GM18861 (cell line): ENCODE measurements at regions not wholly inside any gene's neighbourhood (a gene's known extent, or its start where the extent isn't known, plus 50 kb on each side); places are given as distances from the start of the nearest gene placed in this dataset.

Experiments used
- ATAC-seq: cut with Tn5 transposase; IDR thresholded peaks from one replicate; pipeline ENCODE4 v1.9.1; 2021; ENCODE audit not compliant: unreplicated experiment

DNA sequence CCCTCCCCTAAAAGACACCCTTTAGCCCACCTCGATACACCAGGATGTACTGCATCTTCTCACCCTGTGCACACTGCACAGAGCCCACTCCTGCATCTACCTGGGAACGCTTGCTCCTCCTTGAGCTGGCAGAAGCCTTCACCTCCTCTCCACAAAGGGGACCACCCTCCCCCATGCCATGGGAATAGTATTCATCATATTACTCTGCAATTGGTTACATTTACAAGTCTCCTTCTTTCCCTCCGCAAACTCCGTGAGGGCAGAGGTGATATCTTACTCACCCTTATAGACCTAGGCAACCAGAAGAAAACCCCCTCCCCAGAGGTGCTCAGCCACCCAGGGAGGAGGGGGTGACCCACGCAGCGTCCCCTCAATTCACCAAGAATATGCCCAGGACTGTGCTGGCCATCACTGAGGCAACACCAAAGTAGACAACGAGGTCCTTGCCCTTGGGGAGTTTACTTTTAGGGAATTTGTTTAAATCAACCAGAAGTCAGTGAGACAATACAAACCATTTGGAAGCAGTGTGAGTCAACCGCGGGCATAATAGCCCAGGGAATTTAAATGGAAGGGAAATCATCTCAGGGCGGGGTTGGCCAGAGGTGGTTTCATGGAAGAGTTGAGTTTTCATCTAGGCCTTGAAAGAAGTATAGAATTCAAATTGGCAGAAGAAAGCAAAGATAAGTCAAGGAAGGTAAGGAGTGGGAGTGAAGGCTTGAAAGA, 214.5 kb downstream of the BARX2 start:
- ATAC-seq = no peak

DNA sequence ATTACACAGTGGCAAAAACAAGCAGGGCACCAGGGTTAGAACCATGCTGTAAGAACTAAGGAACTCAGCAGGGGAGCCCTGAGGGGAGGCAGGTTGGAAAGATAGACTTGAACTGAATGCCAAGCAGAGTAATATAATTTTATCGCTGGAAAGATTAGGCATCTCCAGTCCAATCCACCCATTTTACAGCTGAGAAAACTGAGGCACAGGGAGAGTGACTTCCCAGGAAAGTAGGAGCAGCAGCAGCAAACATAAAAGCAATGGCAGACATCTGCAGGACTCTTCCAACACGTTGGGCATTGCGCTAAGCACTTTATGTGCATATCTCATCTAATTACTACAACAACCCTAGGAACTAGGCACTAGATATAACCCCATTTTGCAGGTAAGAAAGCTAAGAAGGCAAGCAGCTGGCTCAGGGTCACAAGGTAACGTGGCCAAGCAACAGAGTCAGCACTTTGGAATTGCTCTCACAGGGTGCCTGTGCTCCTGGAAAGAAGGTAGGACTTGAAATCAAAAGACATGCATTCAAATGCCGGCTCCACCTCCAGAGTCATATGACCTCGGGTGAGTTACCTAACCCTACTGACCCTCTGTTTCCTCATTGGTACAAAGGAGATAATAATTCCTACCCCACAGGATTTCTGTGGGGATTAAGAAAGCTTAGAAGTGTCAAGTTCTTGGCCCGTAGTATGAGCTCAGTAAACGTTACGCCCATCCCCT, 215.3 kb downstream of the BARX2 start:
- ATAC-seq = no peak

DNA sequence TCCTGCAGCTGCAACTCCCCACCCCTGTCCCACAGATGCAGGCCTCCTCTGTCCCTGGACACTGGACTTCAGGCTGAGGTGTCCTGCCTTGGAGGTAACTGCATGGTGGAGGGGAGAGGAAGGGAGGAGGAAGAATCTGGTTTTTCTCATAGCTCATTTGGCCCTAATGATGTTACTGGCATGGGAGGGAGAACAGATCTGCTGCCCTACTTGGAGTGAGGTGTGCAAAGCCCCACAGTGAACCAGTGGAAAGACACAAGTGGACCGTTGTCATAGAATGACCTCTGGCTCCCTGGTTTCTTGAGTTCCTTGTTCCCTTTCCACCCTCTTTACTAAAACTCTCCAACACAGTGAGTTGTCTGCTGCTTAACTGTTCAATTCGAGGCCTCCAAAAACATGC, 215.9 kb downstream of the BARX2 start:
- no peak for ATAC-seq

DNA sequence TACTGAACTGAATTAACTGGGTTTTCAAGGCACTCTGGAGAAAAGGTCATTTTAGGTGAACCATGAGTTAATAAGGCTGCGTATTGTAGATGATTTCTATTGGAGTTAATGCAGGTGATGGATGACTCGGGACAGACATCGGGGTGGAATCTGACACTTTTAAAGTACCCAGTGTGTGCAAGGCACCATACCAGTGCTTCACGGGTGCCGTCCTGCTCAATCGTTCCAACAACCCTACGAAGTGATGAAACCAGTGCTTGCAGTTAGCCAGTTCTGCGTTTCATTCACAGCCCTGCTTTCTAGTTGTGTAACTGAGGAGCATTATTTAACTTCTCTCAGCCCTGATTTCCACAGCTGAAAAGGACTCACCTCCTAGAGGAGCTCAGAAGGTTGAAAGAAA, 216.5 kb downstream of the BARX2 start:
- no peak for ATAC-seq

DNA sequence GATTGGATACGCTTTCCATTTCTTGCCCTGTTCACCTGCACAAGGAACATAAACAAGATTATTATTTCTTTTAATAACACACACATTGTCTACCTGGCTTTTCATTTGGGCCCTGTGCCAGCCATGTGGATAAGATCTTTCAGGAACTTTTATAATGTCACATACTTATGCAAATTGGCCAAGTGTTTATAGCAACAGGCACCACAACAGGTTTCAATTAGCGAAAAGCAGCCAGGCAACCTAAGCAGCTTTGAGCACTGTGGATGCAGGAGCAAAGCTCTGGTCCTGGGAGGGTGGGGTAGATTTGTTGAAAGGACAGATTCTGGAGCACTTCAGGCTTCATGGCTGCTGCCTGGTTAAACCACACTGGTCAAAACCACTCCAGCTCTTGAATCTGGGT, 217.4 kb downstream of the BARX2 start:
- ATAC-seq = no peak

DNA sequence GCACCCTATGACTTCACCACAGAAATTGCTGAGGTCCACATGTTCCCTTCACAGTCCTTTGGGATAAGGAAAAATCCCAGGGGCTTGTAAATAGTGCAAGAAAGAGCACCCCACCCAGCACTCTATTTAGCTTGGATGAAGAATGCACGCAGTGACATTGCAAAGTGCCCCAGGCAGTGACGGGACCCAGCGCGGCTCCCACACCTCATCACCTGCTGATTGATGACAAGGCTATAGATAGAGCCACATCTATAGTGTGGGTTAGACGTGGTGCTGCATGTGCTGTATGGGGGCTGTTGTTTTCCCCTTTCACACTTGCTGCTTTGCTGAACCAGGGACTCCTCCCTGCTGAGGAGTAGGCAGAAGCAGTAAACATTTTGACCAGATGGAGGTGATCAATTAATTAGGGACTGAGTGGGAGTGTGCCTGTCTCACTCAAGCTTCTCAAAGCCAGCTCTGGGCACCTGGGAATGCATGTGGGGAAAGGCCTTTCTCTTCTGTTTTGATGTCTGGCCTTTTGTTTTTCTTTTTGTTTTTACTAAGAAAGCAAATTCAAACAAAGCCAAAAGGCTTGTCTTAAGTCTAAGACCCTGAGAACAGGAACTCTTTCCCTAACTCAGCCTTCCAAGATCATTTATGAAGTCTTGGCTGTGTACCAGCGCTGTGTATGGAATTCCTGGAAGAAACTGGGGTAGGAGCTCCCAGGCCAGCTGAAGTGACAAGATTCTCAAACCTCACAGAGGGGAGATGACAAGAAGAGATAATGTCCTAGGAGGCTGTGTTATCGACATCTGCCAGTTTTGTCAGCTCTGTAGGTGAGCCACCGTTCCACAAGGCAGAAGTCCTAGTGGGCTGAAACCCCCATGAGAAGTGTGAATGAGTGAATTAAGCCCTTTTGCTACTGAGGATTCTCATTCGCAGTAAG, 219.7 kb downstream of the BARX2 start:
- ATAC-seq = no peak

DNA sequence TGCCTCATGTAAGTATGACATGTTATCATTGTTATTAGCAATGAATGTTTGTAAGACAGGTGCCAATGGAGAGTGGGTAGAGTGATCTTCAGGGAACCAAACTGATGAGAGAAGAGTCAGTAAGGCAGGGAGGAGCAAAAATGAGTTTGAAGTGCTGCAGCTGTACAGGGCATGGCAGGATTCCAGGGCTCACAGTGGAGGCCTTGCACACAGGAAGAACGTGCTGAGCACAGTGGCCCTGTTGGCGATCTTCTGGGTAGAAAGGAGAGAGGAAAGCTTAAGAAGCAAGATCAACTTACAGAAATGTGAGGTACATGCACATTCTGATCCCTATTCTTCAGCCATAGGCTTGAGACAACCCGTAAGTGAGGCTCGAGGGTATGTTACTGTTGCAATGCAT, 219.3 kb upstream of the TMEM45B start:
- ATAC-seq = no peak

DNA sequence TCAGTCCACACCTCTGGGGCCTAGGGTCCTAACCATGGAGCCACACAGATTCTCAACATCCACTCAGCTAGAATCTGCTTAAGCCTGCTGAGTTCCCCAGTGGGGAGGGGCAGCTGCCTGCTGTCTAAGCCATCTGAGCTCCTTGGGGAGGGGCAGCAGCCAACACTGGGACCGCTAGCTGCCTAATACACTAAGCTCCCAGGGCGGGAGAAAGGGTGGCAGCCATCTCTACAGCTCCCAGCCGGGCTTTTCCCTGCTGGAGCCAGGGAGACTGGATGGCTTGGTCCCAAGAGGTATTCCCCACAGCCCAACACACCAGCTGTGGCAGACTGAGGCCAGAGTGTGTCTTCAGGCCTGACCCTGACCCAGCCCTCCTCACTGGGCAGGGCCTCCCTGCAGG, 217.3 kb upstream of the TMEM45B start:
- ATAC-seq = no peak

DNA sequence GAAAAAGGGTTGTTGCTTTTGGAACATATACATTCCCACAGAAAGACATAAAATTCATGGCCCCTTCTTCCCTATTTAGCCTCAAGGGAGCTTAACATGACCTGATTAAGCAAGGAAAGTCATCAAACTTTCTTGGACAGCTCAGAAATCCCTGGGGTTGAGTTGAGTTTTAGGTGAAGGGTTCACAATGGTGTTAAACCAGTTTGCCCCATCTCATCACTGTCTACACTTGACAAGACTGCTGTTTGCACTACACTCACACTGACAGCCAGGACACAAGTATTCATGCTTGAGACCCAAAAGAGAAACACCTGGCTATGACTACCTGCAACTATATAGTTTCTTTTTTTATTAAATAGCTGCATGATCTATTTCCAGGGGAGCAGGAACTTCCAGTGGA, 209.8 kb upstream of the TMEM45B start:
- ATAC-seq = no peak

DNA sequence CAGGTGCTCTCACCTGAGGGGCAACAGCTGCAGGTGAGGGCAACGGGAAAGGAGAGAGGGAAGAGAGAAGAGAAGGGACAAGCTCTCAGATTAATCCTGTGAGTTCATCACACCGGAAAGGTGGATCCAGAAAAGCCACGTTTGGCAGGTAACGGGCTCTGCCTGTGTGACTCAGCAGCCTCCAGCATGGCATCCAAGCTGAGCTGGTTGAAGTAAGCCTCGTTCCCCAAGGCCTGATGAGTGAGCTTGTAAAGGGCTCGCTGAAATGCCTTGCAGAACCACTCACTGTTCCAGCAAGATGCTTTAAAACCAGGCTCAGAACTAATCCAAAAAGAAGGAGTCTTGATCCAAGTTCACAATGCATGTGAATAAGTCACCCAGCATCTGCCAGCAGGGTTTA, 206.9 kb upstream of the TMEM45B start:
- ATAC-seq = no peak

DNA sequence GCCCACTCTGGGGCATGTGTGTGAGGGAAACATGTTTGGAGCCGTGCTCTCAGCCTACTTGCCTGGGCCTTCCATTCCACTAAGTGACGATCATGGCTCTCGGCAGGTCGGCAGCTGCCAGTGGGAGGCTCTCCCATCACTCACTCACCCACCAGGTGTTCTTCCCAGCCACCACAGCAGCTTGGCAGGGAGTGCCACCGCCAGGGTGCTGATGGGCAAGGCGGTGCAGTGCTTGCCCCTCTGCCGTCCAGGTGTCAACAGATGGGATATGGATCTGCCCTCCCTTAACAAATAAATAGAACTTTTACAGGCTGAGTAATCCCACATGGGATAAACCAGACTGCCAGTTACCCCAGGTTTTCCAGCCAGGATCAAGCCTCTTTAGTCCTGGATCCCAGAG, 205.5 kb upstream of the TMEM45B start:
- ATAC-seq = no peak

DNA sequence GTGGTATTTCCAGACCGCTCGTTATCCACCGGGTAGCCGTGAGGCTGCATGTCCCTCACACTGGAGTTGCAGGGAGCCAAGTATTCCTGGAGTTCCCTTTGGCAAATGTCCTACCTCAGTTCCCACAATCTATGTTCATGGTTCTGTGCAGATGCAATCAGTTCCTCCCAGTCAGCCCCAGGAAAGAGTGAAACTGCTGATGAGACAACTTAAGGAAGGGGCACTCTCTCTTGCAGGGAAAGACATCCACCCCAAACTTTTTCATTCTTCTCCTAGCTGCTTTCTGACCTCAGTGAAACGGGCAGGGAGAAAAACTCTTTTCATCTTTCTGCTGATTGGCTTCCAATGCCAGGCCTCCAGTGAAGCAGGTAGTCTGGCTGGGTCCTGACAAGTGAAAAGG, 205.1 kb upstream of the TMEM45B start:
- no peak for ATAC-seq

DNA sequence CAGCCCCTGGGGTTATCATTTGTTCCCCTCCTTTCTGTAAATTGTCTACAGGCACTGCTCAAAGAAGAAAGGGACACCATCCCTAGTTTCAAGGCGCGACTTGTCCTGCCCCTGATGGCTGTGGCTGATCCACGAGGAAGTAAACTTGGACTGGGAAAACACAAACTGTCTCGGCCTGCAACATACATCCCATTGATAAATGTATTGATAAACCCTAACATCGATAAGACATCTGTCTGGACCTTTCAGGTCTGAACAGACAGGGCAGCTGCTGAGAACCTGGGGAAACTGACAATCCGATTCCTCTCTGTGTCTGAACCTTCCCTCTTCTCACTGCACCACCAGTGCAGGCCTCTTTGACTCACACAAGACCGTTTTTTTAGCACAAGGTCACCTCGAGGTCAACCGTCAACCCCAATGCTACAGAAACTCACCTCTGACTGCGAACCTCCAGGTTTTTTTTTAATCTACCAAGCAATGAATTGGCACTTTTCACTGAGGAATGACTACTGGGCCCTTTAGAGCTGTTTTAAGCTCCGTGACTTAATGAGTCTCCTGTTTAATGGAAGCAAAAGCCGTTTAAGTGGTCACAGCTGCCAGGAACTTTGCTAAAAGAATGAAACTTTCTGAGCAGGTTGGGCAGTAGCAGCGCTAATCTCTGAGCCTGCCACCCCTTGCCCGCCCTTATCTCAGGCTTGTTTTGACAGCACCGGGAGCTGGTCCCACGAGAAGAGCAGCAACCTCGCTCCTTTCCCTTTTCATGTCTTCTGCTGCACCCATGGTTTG, 203.8 kb upstream of the TMEM45B start:
- ATAC-seq = no peak

DNA sequence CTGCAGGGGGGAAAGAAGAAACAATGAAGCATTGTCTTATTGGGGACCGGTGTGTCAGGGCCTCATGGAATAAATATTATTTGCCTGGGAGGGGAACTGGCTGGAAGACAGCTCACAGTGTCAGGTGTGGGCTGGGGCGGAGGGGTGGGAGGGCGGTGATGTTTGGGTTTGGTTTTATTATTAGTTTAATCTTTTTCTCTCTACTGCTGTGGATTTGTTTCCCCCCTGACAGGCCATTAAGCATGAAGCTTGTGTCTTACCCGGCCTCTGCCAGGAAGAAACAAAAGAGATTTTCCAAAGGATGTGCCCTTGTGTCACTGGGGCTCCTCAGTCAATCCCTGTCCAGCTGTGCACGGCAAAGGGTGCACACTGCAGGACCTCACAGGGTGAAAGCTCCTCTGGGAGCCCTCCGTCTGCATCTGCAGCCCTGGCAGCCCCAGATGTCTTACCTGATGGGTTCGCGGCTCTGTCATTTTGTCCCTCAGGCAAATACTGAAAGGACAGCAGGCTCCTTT, 203.1 kb upstream of the TMEM45B start:
- no peak for ATAC-seq

DNA sequence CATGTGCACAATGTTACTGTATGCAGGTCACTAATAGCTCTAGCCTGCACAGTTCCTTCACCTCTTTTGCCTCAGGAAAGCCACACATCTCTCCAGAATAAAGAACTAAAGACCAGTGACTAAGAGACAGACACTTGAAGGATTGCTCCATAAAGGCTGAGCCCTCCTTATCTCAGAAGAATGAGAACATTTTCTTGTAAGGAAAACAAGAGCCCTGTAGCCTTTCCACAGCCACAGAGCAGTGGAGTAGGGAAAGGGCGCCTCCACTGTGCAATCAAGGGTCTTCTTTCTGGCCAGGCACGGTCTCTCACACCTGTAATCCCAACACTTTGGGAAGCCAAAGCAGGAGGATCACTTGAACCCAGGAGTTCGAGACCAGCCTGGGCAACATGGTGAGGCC, 202.6 kb upstream of the TMEM45B start:
- no peak for ATAC-seq

DNA sequence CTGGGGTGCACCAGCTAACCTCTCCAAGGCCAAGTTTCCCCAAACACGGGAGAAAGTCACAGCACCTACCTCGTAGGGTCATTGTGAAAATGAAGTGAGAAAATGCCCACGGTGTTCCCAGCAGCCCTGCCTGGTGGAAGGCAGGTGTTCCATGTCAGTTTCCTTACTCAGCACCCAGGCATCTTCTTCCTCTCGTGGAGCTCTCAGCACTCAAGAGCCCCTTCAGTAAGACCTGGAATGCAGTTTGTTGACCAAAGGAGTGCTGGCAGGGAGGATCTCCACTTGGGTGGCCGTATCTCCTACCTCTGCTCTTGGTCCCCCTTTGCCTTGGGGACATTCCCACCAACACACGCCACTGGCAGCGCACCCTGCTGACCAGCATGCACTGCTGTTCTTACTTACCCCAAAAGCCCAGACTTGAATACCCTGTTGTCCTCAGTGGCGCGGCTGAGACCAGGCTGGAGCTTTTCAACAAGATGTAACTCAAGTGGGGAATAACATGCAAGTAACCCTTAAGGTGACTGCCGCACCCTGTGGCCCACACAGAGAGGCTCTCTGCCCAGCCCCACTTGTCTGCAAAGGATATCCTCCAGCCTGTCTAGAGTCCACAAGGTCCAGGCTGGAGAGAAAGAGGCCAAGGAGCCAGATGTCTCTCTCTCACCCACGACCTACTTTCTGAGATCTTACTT, 201.2 kb upstream of the TMEM45B start:
- no peak for ATAC-seq

DNA sequence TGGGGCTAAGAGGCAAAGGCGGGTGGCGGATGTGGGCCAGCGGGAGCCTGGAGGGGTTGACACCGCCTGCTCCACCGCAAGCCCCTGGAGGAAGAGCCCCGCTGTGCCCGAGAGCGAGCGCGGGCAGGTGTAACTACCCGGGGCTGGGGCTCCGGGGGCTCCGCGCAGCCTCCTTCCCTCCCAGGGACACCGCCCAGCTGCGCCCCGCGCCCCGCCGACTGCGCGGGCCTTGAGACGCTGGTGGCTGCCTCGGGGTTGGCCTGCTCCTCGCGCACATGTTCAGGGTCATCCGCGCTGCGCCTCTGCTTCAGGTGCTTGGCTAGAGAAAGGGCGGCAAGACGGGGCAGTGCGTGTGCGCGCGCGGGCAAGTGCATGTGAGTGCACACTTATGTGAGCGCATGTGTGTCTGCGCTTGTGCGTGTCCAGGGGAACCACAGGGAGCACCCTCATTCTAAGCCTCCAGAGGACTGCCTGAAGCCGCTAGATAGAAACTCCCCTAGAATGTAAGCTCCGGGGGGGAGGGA, 197.5 kb upstream of the TMEM45B start:
- no peak for ATAC-seq

DNA sequence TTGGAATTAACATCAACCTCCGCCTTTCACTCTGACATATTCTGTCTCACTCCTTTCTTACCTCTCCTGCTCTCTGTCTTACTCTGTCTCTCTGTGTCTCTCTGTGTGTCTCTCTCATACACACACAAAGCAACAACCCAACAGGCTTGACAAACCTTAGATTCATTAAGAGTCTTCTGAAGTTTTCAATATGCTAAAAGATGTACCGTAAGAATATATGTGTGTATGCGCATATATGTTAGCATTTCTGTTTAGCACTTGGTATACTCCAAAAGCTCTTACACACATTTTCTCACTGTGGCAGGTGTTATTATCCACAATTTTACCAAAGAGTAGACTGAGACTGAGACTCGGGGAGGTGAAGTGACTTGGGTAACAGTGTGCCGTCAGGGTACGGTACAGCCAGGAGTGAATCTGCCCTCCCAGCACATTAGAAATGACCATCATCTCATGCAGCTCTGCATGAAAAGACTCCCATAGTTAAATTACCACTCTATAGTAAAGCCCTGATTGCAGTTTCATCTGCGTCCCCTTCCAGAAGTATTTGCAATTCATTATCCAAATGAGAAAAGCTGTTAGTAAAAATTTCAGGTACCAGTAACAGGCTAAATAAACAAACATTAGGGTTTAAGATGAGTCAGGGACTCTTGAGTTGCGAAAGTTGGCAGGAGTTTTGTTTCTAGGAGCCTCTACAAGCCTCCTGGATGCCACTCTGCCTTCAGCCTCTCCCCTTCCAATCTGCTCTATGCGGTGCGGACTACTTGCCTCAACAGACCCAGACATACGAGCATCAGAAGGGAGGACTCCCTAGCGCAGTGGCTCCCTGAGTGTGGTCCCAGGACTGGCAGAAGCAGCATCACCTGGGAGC, 195.2 kb upstream of the TMEM45B start:
- no peak for ATAC-seq

DNA sequence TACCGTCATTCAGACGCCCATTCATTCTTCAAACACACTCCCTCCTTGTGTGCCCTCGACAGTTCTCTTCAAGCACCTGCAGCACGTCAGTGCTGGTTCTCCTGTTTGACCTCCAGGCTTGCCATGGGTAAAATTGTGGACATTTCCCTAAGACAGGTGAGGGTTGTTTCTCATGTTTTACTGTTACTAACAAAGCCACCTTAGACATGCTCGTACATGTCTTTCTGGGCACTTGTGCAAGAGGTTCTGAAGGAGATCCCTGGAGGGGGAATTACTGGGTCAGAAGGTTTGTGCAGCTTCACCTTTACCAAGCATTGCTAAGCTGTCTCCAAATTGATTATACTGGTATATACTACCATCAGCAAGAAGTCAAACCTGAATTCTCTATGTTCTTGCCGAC, 189.7 kb upstream of the TMEM45B start:
- ATAC-seq = no peak
